Adrenal gland (tissue), 5 donors: ENCODE measurements at regions not wholly inside any gene's neighbourhood (a gene's known extent, or its start where the extent isn't known, plus 50 kb on each side); places are given as distances from the start of the nearest gene placed in this dataset.

ENCODE experiments used
- POLR2A ChIP-seq, 2 donors: fragments of 450-650 bp; IDR thresholded peaks; one replicate each; pipeline ENCODE4 v1.6.1; 2017; ENCODE audit warnings: antibody characterized with exemption in 2 of 2, mild to moderate bottlenecking in 2 of 2, moderate library complexity in 1 of 2
- TF ChIP-seq, protein P1 (sequence below), 6 experiments: fragments of 450-650 bp in 4 of 6; fragments of 200-600 bp in 2 of 6; sonication (generic) in 1 of 6; IDR thresholded peaks; 1 replicate in 5 of 6; 2 replicates in 1 of 6; pipeline versions ENCODE4 v1.5.1 to v1.8.0; 2016 to 2021; ENCODE audit warnings: antibody characterized with exemption in 6 of 6, mild to moderate bottlenecking in 2 of 6, moderate library complexity in 1 of 6
- donor health status: DM: no; HTN: no; CAD: no.

DNA sequence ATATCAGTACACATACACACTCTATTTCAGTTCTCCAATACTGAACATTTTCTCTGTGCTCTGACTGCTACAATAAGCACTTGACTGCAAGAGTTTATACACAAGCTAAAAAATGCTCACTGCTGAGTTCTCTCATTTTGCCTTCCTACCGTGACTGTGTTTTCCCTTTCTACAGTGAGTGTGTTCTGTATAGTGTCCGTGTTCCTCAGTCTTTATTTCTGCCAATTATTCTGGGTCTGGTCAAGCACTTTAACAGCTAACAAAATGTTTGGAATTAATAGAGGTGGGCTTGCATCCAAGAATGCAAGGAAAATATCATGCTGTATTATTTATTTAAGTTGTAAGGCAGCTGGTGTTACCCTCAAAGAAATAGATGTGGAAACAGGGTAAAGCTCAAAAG is 217.0 kb upstream of the NREP start:
- TF ChIP-seq, protein P1, sequence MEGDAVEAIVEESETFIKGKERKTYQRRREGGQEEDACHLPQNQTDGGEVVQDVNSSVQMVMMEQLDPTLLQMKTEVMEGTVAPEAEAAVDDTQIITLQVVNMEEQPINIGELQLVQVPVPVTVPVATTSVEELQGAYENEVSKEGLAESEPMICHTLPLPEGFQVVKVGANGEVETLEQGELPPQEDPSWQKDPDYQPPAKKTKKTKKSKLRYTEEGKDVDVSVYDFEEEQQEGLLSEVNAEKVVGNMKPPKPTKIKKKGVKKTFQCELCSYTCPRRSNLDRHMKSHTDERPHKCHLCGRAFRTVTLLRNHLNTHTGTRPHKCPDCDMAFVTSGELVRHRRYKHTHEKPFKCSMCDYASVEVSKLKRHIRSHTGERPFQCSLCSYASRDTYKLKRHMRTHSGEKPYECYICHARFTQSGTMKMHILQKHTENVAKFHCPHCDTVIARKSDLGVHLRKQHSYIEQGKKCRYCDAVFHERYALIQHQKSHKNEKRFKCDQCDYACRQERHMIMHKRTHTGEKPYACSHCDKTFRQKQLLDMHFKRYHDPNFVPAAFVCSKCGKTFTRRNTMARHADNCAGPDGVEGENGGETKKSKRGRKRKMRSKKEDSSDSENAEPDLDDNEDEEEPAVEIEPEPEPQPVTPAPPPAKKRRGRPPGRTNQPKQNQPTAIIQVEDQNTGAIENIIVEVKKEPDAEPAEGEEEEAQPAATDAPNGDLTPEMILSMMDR (IDR thresholded peaks at IDR 0.05) = no peak
- TF ChIP-seq POLR2A (IDR thresholded peaks at IDR 0.05) = no peak
